ENCODE measurements at regions not wholly inside any gene's neighbourhood (a gene's known extent, or its start where the extent isn't known, plus 50 kb on each side); places are given as distances from the start of the nearest gene placed in this dataset.

DNA sequence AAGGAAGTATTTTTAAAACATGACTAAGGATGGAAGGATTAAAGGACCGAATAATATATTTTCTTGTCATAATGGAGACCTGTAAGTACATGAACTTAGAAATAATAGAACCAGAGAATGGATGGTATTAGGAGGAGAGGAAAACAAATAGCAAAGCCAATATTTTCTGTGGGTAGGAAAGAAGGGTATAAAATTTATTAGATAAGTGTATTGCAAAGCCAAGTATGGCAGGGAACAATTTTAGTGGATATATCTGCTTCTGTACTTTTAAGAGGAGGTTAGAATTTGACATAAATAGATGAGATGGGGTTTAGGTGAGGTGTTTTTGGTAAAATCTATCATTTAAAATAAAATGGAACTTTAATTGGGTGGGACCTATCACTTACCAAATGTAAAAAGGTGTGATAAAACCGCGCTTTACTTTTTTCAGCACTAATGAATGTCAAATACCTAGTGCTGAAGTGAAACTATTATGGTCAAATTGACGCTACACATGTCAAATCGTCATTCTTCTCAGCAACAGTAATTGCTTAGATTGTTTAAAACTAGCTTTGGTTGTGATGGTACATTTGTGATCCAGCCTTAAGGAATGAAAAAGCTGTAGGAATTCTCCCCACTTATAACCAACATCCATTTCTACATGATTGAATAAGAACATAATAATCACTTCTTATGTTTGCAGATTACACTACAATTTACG, 78.1 kb upstream of the ZEB2 start:
- DNase-seq = no peak

DNA sequence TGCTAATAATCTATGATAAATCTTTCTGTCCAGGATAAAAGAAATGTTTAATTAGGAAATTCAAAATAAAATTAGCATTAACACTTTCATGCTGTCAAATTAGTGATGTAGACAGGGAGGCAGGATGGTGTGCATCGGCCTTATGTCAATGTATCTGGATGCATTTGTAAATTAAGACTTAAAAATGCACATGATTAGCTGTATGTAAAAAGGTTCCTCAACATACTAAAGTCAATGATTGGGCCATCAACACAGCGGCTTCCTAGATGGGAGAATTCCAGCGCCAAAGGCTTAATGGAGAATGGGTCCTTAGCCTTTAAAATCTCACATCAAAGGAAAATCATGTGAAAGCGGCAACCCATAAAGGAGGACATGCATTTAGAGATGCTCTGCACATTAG, 77.5 kb upstream of the ZEB2 start:
- DNase-seq = no peak

DNA sequence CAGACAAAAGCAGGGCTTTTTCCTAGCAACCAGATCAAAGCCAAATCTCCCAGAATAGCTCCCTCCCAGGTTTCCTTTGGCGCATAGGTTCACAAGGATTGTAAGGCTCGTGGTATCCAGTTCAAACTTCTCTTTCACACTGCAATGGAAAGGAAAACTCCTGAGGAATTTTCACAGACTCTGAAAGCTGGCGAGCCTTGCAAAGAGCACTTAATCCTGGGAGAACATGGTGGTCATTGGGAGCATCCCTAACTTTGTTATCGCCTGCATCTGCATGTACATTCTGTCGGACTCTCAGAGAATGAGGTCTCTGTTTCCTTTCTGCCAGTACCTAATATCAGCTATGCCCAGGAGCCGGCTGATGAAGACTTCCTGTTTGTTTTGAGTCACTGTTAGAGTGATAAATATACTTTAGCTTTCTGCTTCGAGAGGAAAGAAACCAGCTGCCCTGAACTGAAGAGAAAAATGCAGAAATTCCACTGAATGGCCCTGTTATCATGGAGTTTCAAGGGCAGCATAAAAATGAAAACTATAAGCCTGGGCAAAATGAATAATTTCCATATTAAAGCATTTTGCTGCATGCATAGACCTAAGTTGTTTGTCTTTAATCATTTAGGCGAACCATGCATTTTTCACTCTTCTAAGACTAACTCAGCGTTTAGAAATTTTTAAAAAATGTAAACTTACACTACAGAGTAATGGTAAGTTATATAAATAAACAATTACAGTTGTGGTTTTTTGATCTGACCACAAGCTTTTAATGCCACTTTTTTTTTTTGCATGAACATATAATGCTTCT, 76.4 kb upstream of the ZEB2 start:
- no peak for DNase-seq

DNA sequence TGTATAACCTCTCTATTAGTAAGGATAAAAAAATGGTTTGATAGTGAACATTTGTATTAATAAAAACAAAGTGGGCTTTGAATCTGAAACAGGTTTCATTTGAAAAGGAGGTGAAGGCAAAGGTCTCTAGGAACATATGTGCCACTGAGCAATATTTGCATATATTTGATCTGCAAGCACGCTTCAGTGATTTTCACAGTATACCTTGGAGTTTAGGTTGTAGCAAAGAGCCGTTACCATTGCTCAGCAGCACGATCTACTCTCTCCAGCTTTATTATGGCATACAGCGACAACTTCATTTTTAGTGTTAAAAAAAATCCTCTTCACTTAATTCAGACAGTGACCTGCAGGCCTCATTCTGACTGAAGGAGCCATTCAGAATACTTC, 75.8 kb upstream of the ZEB2 start:
- no peak for DNase-seq

DNA sequence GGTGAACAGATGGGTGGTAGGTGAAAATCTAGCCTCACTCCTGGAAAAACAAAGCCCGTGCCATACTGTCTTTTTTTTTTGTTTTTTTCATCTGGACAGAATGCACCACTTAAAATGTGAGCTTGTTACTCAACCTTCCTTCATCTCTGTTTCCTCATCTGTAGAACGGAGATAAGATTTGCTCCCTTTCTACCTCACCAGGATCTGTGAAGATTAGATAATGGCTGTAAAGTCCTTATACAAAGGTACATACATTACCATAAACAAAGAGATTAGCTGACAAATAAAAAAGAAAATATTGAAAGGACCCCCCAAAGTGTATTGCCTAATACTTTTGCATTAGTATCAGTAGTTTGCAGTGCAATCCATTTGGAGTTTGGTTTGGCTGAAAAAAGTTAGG, 75.4 kb upstream of the ZEB2 start:
- DNase-seq = no peak

DNA sequence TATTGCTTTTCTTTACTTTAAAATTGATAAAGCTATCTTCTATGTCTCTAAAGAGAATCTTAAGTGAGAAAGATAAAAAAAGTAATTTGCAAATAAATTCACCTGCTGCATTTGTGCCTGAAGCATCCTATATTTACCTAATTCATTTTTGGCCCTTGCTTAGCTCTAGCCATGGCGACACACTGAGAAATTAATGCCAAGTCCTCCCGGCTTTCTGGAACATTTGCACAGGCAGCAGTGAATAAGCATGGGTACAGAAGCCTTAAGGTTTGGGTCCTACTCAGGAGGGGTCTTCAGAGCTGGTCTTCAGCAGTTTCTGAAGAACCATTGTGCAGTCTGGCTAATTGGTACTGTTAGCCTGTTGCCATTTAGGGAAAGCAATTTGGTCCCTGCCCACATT, 73.9 kb upstream of the ZEB2 start:
- no peak for DNase-seq

DNA sequence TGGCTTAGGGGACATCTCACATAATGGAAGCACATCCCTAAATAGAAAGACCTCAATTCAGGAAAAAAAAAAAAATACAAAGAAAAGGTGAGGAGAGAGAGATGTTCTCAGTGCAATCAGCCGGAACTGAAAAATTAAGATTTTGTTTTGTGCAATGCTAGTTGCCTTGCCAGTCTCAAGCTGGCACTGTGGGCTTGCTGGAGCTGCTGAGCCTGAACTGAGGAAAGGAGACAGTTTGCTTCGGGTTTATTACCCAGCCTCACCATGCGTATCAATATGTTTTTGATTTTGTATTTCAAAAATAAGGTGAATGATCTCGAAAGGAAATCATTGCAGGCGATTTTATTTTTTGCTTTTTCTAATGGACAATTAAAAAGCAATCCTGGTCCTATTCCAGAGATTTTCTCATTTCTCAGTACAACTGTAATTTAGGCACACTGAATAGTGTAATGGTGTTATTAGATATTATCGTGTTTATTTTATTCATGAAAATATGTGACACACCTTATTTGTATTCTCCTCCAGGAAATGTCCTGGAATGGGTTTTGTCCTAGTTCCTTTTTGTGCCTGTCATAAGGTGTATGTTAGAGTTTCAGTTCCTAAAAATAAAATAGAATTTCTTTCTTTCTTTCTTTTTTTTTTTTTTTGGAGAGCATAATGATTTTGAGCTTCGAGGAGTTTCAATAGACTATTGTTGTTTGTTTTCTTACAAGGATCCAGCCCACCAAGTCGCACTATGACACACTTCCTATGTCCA, 72.8 kb upstream of the ZEB2 start:
- no peak for DNase-seq

DNA sequence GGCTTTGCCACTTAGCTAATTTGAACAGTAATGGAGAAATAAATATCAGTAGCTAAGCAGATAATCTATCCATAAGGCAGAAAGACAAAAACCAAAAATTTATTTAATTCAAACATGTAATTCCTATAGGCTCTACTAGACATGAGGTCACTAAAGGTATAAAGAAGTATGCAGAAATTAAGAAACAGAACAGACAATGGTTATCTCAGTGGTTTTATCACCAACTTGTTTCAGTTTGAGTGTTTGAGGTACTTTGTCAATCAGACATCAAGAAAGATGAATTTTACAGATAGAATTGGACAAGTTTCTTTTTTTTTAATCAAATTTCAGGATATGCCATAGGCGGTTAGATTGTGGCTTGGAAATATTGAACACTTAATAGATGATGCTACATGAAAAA, 67.4 kb upstream of the ZEB2 start:
- no peak for DNase-seq

DNA sequence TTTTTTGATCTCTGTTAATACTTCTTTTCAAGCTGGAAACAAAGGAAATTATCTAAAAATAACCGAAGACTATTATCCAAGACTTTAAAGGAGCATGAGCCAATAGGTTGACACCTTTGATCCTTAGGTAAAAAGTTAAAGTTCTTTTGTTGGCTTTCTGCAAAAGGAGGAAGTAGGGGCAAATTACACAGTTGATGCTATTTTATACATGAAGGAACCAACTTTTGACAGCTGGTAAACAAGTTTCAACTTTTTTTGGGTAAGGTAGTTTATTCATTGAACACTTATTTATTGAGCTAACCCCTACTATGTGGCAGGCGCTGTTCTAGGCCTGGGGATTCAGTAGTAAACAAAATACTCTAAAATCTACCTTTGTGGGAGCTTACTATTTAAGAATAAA, 66.6 kb upstream of the ZEB2 start:
- no peak for DNase-seq

DNA sequence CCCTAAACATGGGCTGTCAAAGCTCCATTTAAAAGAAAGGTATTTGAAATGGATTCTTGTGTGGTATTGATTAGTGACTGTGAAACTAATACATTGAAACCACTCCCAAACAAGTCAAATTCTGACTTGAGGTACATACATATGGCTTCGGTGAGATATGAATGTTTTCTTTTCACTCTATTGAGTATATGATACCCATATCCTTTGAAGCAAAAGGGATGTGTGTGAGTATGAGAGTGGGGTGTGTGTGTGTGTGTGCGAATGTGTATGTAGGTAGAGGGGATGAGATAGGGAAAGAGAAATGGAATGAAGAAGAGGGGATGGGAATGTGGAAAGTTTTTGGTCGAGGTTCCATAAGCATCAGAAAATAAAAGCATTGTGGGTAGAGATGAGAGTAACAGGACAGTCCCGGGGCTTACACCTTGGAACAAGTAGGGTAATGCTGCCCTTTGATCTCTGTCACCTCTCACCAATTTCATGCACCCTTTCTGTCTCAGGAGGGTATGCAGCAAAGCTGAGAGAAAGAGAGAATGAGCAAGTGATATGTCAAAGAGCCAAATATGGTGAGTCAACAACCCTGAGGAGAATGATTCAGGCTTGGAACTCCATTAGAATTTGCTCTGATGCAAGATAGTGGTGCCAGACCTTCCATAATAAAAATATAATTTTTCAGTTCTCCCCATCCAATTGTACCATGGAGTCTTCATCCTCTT, 64.0 kb upstream of the ZEB2 start:
- DNase-seq = no peak

DNA sequence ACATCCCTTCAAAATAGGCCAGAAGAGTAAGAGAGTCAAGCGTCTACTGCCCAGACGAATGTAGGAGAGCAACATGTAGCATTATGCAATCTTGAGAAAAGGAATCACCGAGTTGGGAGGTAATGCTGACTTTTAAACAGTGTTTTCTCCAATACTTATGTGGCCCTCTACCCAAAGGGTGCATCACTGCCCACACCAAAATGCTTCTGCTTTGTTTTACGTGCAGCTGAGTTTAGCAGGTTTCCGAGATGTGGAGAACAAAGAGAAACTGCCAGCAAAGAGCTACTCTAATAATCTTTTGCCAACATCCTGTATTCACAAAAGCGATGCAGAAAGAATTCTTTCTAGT, 63.4 kb upstream of the ZEB2 start:
- no peak for DNase-seq

DNA sequence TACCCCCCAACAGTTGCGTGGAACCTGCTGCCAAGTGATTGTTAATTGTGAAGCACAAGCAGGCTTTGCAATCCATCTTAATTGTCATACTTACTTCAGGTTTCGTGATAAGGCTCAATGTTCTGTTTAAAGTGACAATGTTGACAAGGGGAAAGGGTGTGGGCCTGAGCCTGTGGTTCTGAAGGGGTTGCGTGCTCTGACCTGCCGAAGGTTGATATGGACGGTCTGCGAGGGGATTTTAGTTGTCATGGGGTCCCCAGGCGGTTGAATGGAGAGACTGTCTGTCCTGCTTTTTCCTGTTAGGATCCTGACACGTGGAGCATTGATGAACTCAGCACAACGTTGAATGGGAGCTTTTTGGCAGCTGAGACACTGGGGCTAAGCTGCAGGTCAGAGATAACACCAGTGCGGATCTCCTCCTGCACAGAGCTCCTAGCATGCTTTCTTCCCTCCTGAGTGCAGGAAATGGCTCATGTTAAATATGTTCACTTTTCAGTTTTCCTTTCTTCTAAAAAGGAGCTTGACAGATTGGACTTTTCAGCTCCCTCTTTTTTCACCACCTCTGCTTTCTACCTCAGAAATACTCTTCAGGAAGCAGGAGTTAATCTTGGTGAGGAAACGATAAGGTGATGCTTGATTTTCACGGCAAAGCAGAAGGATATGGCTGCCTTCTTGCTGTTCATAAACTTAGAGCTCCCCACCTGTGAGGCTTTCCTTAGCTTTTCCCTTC, 62.9 kb upstream of the ZEB2 start:
- no peak for DNase-seq

DNA sequence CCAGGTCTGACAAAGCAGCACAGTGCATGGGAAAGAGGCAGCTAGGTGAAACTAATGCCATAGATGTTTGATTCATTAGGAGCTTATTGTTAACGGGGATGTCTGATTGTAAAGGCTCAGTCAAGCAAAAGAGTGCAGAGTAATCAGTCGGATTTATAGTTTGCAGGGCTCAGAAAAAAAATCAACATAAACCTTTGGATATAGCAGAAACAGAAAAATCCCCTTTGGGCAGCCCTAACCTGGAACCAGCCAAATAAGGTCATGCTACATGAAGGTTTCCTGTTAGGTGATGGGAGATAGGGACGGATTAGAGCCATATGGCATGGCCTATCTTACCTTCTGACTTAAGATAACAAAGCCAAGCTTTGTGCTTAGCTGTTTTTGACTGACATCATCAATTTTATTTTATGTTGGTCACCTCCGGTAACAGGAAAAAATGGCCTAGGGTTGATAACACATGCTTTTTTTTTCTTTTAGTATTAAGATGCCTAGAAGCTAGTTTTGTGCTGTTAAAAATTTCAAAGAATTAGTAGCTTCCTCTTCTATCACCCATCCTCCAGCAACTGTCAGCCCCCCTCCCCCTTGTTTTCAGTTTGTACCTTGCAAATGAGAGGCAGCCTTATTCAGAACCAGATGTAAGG, 60.7 kb upstream of the ZEB2 start:
- DNase-seq = no peak

DNA sequence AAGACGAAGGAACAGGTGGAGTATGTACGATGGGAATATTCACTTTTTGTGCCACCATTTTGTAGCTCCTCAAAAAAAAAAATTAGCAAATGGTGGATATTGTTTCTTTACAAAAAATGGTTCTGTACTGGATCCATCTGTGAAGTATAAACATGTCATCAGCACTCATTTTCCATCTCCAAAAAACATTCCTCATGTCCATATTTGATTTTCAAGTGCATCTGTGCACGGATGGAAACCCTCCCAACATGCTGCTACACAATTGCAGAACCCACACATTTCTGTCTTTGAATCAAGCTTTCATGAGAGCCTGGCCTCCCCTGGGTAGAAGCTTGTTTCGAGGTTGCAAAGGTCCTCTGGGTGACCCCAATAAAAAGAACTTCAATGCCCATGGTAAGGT, 59.6 kb upstream of the ZEB2 start:
- no peak for DNase-seq

DNA sequence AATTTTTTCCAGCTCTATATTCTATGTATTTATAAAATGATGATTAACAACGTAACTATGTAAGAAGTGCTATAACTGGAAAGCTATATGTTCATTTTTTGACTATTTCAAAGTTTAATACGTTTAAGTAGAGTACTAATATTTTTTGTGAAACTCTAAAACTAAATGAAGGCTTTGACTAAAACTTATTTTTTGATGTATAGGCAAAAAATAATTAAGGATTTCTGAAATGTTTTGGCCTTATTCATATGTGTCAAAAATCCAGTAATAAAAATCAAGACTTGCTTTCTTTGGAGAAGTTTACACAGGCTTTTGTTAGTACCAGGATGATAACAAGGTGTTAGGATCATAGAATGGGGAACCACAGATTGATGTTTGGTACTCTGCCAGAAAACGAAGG, 58.2 kb upstream of the ZEB2 start:
- no peak for DNase-seq

DNA sequence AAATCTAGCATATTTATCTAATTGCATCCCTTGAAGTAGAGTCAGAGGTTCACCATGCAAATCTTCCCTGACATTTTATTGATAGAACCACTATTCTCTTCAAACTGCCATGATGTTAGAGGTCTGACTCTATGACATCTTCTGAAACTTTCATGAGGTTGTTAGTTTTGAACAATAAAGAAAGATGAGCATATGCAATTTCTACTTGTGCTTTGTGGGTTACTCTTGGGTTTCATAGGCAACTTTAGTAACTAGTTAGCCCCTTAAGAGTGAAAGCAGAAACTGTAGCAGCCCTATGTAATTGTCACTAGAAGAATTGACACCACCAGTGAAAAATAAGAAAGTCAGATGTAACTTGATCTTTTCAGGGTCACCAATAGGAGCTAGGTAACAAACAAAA, 53.1 kb upstream of the ZEB2 start:
- DNase-seq = no peak

DNA sequence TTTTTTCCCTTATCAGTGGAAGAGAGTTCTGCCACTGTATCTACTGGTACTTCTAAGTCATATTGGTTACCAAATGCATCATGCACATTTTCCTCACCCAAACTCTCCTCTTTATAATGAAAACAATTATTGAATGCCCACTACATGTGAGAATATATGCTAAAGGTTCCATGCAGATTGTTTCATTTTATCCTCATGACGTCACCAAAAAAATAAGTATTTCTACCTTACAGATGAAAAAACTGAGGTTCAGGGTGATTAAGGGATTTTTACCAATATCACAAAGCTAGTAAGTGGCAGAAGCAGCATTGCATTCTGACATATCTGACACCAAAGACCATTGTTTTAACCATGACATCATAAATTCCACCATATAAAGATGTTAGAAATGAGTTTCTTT, 51.9 kb upstream of the ZEB2 start:
- DNase-seq = no peak

DNA sequence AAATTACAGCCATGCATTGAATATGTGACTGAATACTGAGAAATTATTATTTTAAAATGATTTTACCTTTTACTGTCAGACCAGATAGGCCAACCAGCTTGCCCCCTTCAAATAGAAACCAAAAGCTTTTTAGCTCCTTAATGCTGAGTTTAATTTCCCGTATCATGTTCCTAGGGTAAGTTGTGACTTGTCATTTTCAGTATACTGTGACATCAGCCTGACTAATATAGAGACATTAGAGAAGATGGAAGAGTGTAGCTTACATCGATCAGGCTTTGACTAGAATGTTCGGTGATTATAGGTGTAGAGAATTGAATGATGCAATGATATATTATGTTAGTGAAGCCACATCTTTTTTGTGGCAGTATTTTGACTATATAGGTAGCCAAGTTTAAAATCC, 50.6 kb upstream of the ZEB2 start:
- DNase-seq = no peak
